ENCODE measurements at regions not wholly inside any gene's neighbourhood (a gene's known extent, or its start where the extent isn't known, plus 50 kb on each side); places are given as distances from the start of the nearest gene placed in this dataset.

DNA sequence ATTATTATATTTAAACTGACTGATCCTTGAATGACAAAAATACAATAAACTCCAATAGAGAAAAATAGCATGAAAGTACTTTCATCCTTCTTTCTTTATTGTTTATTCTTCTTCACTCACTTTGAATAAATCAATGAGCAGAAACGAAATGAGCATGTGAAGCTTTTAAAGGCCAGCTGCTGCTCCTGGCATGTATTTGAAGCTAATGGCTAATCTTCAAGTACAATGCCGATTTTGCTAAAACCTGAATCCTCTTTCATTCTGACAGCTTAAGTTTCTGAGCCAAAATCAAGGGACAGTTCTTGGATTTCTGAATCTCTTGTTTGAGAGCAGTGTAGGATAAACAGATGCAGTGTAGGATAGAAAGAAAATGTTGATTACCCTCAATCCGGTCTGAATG lies 237.3 kb downstream of the CDH10 start:
- TF ChIP-seq, protein P1, sequence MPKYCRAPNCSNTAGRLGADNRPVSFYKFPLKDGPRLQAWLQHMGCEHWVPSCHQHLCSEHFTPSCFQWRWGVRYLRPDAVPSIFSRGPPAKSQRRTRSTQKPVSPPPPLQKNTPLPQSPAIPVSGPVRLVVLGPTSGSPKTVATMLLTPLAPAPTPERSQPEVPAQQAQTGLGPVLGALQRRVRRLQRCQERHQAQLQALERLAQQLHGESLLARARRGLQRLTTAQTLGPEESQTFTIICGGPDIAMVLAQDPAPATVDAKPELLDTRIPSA (CRISPR knock-in tag; IDR thresholded peaks at IDR 0.05; ENCODE audit: borderline replicate concordance): no peak
- no peak for TF ChIP-seq CREB1 (IDR thresholded peaks at IDR 0.05)
- TF ChIP-seq CREB1 (CRISPR knock-in tag; IDR thresholded peaks at IDR 0.05): no peak

Measured in HepG2 (cell line).